A673 (cell line): ENCODE measurements at regions not wholly inside any gene's neighbourhood (a gene's known extent, or its start where the extent isn't known, plus 50 kb on each side); places are given as distances from the start of the nearest gene placed in this dataset.

Experiments
- BruUV-seq: library from RNA; stranded (reverse); fragments of 400-500 nt; replicated peaks from 2 replicates; lab custom pipeline; 2021; lab: Mats Ljungman, UMichigan
- CTCF ChIA-PET: fragments of 300-600 bp; sonication (Branson Sonifier 250); formaldehyde crosslinking; loops from one replicate; lab custom pipeline; 2022; ENCODE audit warnings: antibody characterized with exemption; lab: Charles Lee
- POLR2A ChIA-PET: fragments of 300-600 bp; sonication (Branson Sonifier 250); formaldehyde crosslinking; loops from one replicate; lab custom pipeline; 2022; ENCODE audit warnings: antibody characterized with exemption; ENCODE audit not compliant: low non-redundant PET; lab: Charles Lee
- DNase-seq: peaks from one replicate; pipeline ENCODE4 v3.0.0-alpha.2; 2015; ENCODE audit warnings: low spot score
- H3K27ac ChIP-seq: fragments of 200-600 bp; sonication (generic); 2 replicates; pipeline ENCODE4 v1.5.1; 2016; ENCODE audit warnings: mixed run types, low read depth, mild to moderate bottlenecking, mixed read lengths, antibody characterized with exemption, low read length; ENCODE audit not compliant: poor library complexity, severe bottlenecking
- H3K27me3 ChIP-seq: fragments of 200-600 bp; sonication (generic); replicated peaks from 2 replicates; pipeline ENCODE4 v1.6.1; 2017; ENCODE audit warnings: mixed run types, low read depth, mild to moderate bottlenecking, mixed read lengths, antibody characterized with exemption, low read length; ENCODE audit not compliant: insufficient read depth, poor library complexity
- H3K36me3 ChIP-seq: fragments of 200-600 bp; sonication (generic); 2 replicates; pipeline ENCODE4 v1.6.1; 2016; ENCODE audit warnings: mixed run types, mild to moderate bottlenecking, mixed read lengths, antibody characterized with exemption, low read length; ENCODE audit not compliant: insufficient read depth, poor library complexity, severe bottlenecking
- H3K4me1 ChIP-seq: fragments of 200-600 bp; sonication (generic); 2 replicates; pipeline ENCODE4 v1.6.1; 2017; ENCODE audit warnings: mixed run types, mild to moderate bottlenecking, mixed read lengths, antibody characterized with exemption, low read length; ENCODE audit not compliant: insufficient read depth, poor library complexity, severe bottlenecking
- H3K4me3 ChIP-seq: fragments of 200-600 bp; sonication (generic); 2 replicates; pipeline ENCODE4 v1.5.1; 2016; ENCODE audit warnings: low read depth, mixed run types, mild to moderate bottlenecking, mixed read lengths, low read length; ENCODE audit not compliant: poor library complexity, severe bottlenecking
- H3K9me3 ChIP-seq: fragments of 200-600 bp; sonication (generic); 2 replicates; pipeline ENCODE4 v1.6.1; 2016; ENCODE audit warnings: mixed run types, low read depth, mild to moderate bottlenecking, mixed read lengths, antibody characterized with exemption, low read length; ENCODE audit not compliant: poor library complexity, severe bottlenecking
- CTCF ChIP-seq: fragments of 300-800, 200-600 bp; sonication (generic); conservative IDR thresholded peaks from 2 replicates; pipeline ENCODE4 v1.5.1; 2017; ENCODE audit warnings: low read depth, mild to moderate bottlenecking, antibody characterized with exemption, low read length, moderate library complexity, mixed read lengths
- EZH2 ChIP-seq: fragments of 200-600 bp; sonication (generic); IDR thresholded peaks from 2 replicates; pipeline ENCODE4 v1.6.1; 2017; ENCODE audit warnings: borderline replicate concordance, low read depth, mild to moderate bottlenecking, mixed read lengths, antibody characterized with exemption, low read length; ENCODE audit not compliant: poor library complexity, severe bottlenecking
- intact Hi-C: fragments of 100-400 bp; cut with micrococcal nuclease; formaldehyde crosslinking; loops from one replicate; pipeline ENCODE4 v1.10.0; 2022; ENCODE audit not compliant: unreplicated experiment

- no TSS peak for BruUV-seq
- no peak overlapping the region for H3K27ac ChIP-seq
- ChIA-PET CTCF (no interaction called here), POLR2A (no interaction called here)
- TF ChIP-seq CTCF (no peak), EZH2 (no peak)
- peaks cover 16% of the 10 kb centered on the region for H3K4me1 ChIP-seq
- no peaks in the 10 kb centered on the region for H3K27me3 ChIP-seq
- H3K36me3 ChIP-seq, result no peaks in the 10 kb centered on the region
- intact Hi-C loops, result no loop called here
- no peaks in the 10 kb centered on the region for H3K9me3 ChIP-seq
- DNase-seq, result no peak
- no peak overlapping the region for H3K4me3 ChIP-seq
These were observed 81.7 kb upstream of the PIAS1 start for GRCh38 chr15:67972377-67972776.

DNA sequence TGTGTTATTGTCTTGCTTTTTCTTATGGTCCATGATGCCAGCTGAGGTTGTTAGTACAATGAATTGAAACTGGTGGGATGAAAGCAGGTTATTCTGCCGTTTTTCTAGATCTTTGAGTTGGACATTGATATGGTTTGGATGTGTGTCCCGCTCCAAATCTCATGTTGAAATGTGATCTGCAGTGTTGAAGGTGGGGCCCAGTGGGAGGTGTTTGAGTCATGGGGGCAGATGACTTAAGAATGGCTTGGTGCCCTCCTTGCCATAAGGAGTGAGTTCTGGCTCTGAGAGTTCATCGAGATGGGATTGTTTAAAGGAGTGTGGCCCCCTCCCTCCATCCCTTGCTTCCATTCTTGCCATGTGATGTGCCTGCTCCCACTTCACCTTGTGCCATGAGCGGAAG lies 80.3 kb upstream of the PIAS1 start:
- H3K4me1 ChIP-seq, result peaks cover 3% of the 10 kb centered on the region
- no peak overlapping the region for H3K4me3 ChIP-seq
- peaks cover 3% of the 10 kb centered on the region for H3K9me3 ChIP-seq
- no peaks in the 10 kb centered on the region for H3K36me3 ChIP-seq
- intact Hi-C loops, result no loop called here
- no peak overlapping the region for H3K27ac ChIP-seq
- ChIA-PET POLR2A (no interaction called here), CTCF (no interaction called here)
- no peak for TF ChIP-seq CTCF
- no peak for TF ChIP-seq EZH2
- DNase-seq, result no peak
- H3K27me3 ChIP-seq, result no peaks in the 10 kb centered on the region
- BruUV-seq, result no TSS peak

GRCh38 chr15:67976506-67977073 lies 77.5 kb upstream of the PIAS1 start:
- Histone ChIP-seq H3K4me3 (no peak overlapping the region), H3K27ac (no peak overlapping the region), H3K9me3 (peaks cover 4% of the 10 kb centered on the region), H3K36me3 (no peaks in the 10 kb centered on the region), H3K27me3 (no peaks in the 10 kb centered on the region), H3K4me1 (peaks cover 11% of the 10 kb centered on the region)
- DNase-seq, result no peak
- TF ChIP-seq EZH2 (no peak), CTCF (no peak)
- no TSS peak for BruUV-seq
- ChIA-PET CTCF (no interaction called here), POLR2A (no interaction called here)
- intact Hi-C loops, result no loop called here
